HepG2 (cell line): ENCODE measurements at regions not wholly inside any gene's neighbourhood (a gene's known extent, or its start where the extent isn't known, plus 50 kb on each side); places are given as distances from the start of the nearest gene placed in this dataset.

ENCODE experiments used
- ATAC-seq: fragments of 200-7000 bp; cut with Tn5 transposase; 3 replicates; pipeline ENCODE4 v1.9.1; 2020; ENCODE audit warnings: mild to moderate bottlenecking, moderate library complexity
- BruUV-seq: library from RNA; stranded (reverse); fragments of 400-500 nt; replicated peaks from 2 replicates; lab custom pipeline; 2021; lab: Mats Ljungman, UMichigan
- CTCF ChIA-PET: fragments of 300-600 bp; formaldehyde crosslinking; extraction: SDS; loops from one replicate; lab custom pipeline; 2021; ENCODE audit warnings: low total read pairs, inconsistent platforms, low intra/inter-chr PET ratio; lab: Yijun Ruan, JAX
- POLR2A ChIA-PET: fragments of 350-600 bp; sonication (Branson Sonifier 250); formaldehyde crosslinking; loops from one replicate; lab custom pipeline; 2020; ENCODE audit warnings: antibody characterized with exemption, inconsistent platforms; lab: Yijun Ruan, JAX
- DNase-seq: peaks from one replicate; pipeline ENCODE4 v3.0.0-alpha.2; 2015; ENCODE audit warnings: low spot score
- FAIRE-seq: peaks from 3 replicates; lab custom pipeline; 2011; peaks lifted over from hg19 to GRCh38; lab: Jason Lieb, UNC
- H2AFZ ChIP-seq: one replicate; pipeline ENCODE4 v1.6.1; 2011; ENCODE audit warnings: low read length, inconsistent platforms
- H3K27ac ChIP-seq: fragments of 300-600 bp; 3 replicates; pipeline ENCODE4 v1.8.0; 2011; ENCODE audit warnings: mixed run types, mild to moderate bottlenecking, mixed read lengths, low read length, inconsistent platforms; ENCODE audit not compliant: insufficient read depth; ENCODE audit errors: extremely low read length
- H3K27me3 ChIP-seq, 2 experiments: fragments of 200-600 bp in 1 of 2; 2 replicates in 1 of 2; 3 replicates in 1 of 2; pipeline versions ENCODE4 v1.6.0 to v1.8.0; 2011; ENCODE audit warnings: low read length in 2 of 2, mild to moderate bottlenecking in 2 of 2, moderate library complexity in 2 of 2, inconsistent platforms in 1 of 2; ENCODE audit not compliant: insufficient read depth in 2 of 2, control insufficient read depth in 1 of 2
- H3K36me3 ChIP-seq, 2 experiments: fragments of 200-600 bp in 1 of 2; replicated peaks in 1 of 2; 2 replicates in 1 of 2; 3 replicates in 1 of 2; pipeline versions ENCODE4 v1.5.1 to v1.8.0; 2011; ENCODE audit warnings: low read length in 2 of 2, inconsistent platforms in 1 of 2; ENCODE audit not compliant: insufficient read depth in 2 of 2, control insufficient read depth in 1 of 2
- H3K4me1 ChIP-seq: 2 replicates; pipeline ENCODE4 v1.5.1; 2012; ENCODE audit warnings: low read length, inconsistent platforms; ENCODE audit not compliant: insufficient read depth
- H3K4me2 ChIP-seq: 2 replicates; pipeline ENCODE4 v1.6.0; 2011; ENCODE audit warnings: low read depth, low read length, inconsistent platforms
- H3K4me3 ChIP-seq, 3 experiments: fragments of 200-600 bp in 1 of 3; sonication (generic), shearing (Covaris generic) in 1 of 3; replicated peaks in 1 of 3; 2 replicates each; pipeline ENCODE4 v1.5.1; 2011 to 2016; ENCODE audit warnings: low read length in 3 of 3, inconsistent platforms in 2 of 3, low read depth in 2 of 3, mild to moderate bottlenecking in 2 of 3, control low read depth in 1 of 3, mixed read lengths in 1 of 3; ENCODE audit not compliant: insufficient read depth in 1 of 3
- H3K79me2 ChIP-seq: one replicate; pipeline ENCODE4 v1.6.1; 2011; ENCODE audit warnings: low read length, inconsistent platforms; ENCODE audit not compliant: insufficient read depth
- H3K9ac ChIP-seq: 2 replicates; pipeline ENCODE4 v1.6.0; 2011; ENCODE audit warnings: mild to moderate bottlenecking, low read depth, low read length, inconsistent platforms; ENCODE audit not compliant: insufficient read depth
- H3K9me3 ChIP-seq: 2 replicates; pipeline ENCODE4 v1.5.1; 2012; ENCODE audit warnings: mild to moderate bottlenecking, low read length
- H4K20me1 ChIP-seq: 2 replicates; pipeline ENCODE4 v1.6.0; 2011; ENCODE audit warnings: inconsistent platforms, mild to moderate bottlenecking, low read length, moderate library complexity; ENCODE audit not compliant: insufficient read depth
- ATRX ChIP-seq: sonication (generic); formaldehyde crosslinking; IDR thresholded peaks from 2 replicates; pipeline ENCODE4 v1.4.0; 2020; ENCODE audit warnings: missing genetic modification reagents, borderline replicate concordance
- ONECUT2 ChIP-seq: sonication (generic); formaldehyde crosslinking; IDR thresholded peaks from 2 replicates; pipeline ENCODE4 v1.4.0; 2020; ENCODE audit warnings: missing genetic modification reagents
- SNAI1 ChIP-seq: sonication (generic); formaldehyde crosslinking; IDR thresholded peaks from 2 replicates; pipeline ENCODE4 v1.5.0; 2020; ENCODE audit warnings: mild to moderate bottlenecking, missing genetic modification reagents, borderline replicate concordance
- ZBTB14 ChIP-seq: sonication (generic); formaldehyde crosslinking; IDR thresholded peaks from 2 replicates; pipeline ENCODE4 v1.4.0; 2020; ENCODE audit warnings: missing genetic modification reagents
- ZFP37 ChIP-seq: sonication (generic); formaldehyde crosslinking; IDR thresholded peaks from 2 replicates; pipeline ENCODE4 v1.4.0; 2020; ENCODE audit warnings: missing genetic modification reagents, borderline replicate concordance
- ZIK1 ChIP-seq: sonication (generic); formaldehyde crosslinking; IDR thresholded peaks from 2 replicates; pipeline ENCODE4 v1.5.0; 2020; ENCODE audit warnings: mild to moderate bottlenecking, low read depth, missing genetic modification reagents, borderline replicate concordance
- ZNF207 ChIP-seq: fragments of 450-650 bp; IDR thresholded peaks from 2 replicates; pipeline ENCODE4 v1.6.1; 2016; ENCODE audit warnings: antibody characterized with exemption, borderline replicate concordance
- ZNF460 ChIP-seq: sonication (generic); formaldehyde crosslinking; IDR thresholded peaks from 2 replicates; pipeline ENCODE4 v1.5.1; 2020; ENCODE audit warnings: missing genetic modification reagents, mild to moderate bottlenecking, borderline replicate concordance
- ZNF780A ChIP-seq: sonication (generic); formaldehyde crosslinking; IDR thresholded peaks from 2 replicates; pipeline ENCODE4 v1.8.0; 2022; ENCODE audit warnings: mild to moderate bottlenecking, missing genetic modification reagents, moderate library complexity
- WGBS: methylation state at CpG from one replicate; pipeline ENCODE4 v1.1.6; 2017; ENCODE audit warnings: low lambda C conversion rate; 5-methylcytosine and 5-hydroxymethylcytosine counted together
- in situ Hi-C: cut with HindIII; loops from 2 replicates; pipeline ENCODE4 v1.10.0; 2017; ENCODE audit warnings: low pct_unique_long_range_greater_than_20kb; ENCODE audit not compliant: extremely low pct_ligation_motif_present
- intact Hi-C: fragments of 100-400 bp; cut with micrococcal nuclease; formaldehyde crosslinking; loops from one replicate; pipeline ENCODE4 v1.10.0; 2022; ENCODE audit not compliant: unreplicated experiment

GRCh38 chr3:41080141-41080540, 119.2 kb upstream of the CTNNB1 start:
- Histone ChIP-seq H3K36me3 (no peaks in the 10 kb centered on the region), H3K79me2 (no peaks in the 10 kb centered on the region), H3K27me3 (peaks cover 0 to 8% of the 10 kb centered on the region in 2 experiments; a peak in 1 of 5 replicates), H3K4me3 (no peak overlapping the region), H3K9me3 (no peaks in the 10 kb centered on the region), H3K4me2 (no peak overlapping the region), H4K20me1 (no peaks in the 10 kb centered on the region), H3K27ac (no peak overlapping the region), H3K9ac (no peak overlapping the region), H3K4me1 (peaks cover 16% of the 10 kb centered on the region), H2AFZ (no peak overlapping the region)
- intact Hi-C loops (no loop called here), in situ Hi-C loops (no loop called here)
- POLR2A ChIA-PET, result no interaction called here
- DNase-seq (no peak), FAIRE-seq (no peak), ATAC-seq (peak; percentile 38; the same call in 2 of the 3 replicates)
- TF ChIP-seq ZNF460 (CRISPR knock-in tag) (no peak), ONECUT2 (CRISPR knock-in tag) (0 out of 2 replicates have a peak, but pooled peaks have one; percentile 1), SNAI1 (CRISPR knock-in tag) (no peak), ATRX (CRISPR knock-in tag) (no peak), ZNF207 (no peak), ZBTB14 (no peak), ZIK1 (CRISPR knock-in tag) (no peak), ZNF780A (CRISPR knock-in tag) (no peak), ZFP37 (CRISPR knock-in tag) (no peak)
- WGBS, result 8% methylated on average over 4 of the region's 4 CpGs
- CTCF ChIA-PET, result no interaction called here
- BruUV-seq, result no TSS peak
